Activated CD4-positive, alpha-beta T cell treated with anti-CD3 and anti-CD28 coated beads for 24 hours (primary cell): ENCODE measurements at regions not wholly inside any gene's neighbourhood (a gene's known extent, or its start where the extent isn't known, plus 50 kb on each side); places are given as distances from the start of the nearest gene placed in this dataset.

Experiments
- DNase-seq, 2 donors: peaks; one replicate each; pipeline ENCODE4 v3.0.0-alpha.2; 2020; ENCODE audit warnings: low read depth in 2 of 2

DNA sequence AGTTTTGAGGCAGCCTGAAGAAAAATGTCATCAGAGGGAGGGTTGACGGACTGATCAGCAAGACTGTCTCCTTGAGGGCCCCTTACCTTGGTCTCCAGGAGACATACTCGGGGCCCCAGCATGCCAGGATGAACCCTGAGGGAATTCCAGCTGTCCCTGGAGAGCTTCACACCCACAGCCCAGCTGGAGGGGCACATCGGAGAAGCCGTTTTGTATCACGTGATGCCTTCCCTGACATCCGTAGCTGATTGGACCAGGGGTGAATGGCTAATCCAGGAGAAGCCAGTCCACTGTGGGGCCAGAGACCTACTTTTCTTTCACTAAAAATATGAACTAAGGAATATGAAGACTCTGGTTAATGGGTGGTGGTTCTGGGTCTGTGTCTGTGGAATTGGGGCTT is 86.0 kb upstream of the TP53I11 start:
- no peak for DNase-seq

DNA sequence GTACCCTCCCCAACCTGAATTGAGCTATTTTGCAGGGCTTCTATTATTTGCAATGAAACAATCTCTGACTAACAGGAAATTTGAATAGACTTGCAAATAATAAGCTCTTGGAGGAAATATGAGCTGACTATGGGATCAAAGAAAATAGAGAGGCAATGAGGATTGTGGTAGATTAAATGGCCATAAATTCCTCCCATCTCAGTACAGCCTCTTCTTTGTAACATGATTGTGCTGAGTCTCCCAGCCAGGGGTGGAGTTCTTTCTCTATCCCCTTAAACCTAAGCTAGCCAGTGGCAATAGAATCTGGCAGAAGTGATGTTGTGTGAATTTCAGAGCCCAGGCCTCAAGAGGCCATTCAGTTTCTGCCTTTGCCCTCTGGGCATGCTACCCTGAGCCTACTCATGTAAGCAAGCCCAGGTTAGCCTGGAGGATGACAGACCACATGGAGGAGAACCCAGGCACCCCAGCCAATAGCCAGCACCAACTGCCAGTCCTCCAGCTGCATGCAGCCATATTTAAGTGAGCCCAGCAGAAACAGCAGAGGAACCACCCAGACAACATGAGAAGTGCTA is 86.8 kb upstream of the TP53I11 start:
- no peak for DNase-seq

DNA sequence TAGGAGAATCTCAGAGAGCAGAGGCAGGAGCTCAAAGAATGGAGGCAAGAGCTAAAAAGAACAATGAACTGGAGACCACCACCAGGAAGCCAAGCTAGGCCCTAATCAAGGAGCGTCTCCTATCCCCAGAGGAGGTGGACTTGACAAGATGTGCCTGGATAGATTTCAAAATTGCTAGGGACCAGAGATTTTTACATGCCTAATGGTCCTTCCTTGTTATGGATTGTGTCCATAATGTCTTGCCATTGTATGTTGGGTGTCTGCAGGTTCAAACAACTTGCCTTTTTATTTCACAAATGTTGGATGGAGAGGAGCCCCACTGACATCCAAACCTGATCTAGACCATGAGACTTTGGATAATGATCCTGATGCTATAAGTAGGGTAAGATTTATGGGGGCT is 88.2 kb upstream of the TP53I11 start:
- DNase-seq = no peak

- DNase-seq = no peak
Measured at GRCh38 chr11:45041596-45041995, 90.9 kb upstream of the TP53I11 start.

GRCh38 chr11:45042560-45042959 is 91.9 kb upstream of the TP53I11 start:
- DNase-seq = no peak

GRCh38 chr11:45043755-45044475 is 93.2 kb upstream of the TP53I11 start:
- DNase-seq = no peak

DNA sequence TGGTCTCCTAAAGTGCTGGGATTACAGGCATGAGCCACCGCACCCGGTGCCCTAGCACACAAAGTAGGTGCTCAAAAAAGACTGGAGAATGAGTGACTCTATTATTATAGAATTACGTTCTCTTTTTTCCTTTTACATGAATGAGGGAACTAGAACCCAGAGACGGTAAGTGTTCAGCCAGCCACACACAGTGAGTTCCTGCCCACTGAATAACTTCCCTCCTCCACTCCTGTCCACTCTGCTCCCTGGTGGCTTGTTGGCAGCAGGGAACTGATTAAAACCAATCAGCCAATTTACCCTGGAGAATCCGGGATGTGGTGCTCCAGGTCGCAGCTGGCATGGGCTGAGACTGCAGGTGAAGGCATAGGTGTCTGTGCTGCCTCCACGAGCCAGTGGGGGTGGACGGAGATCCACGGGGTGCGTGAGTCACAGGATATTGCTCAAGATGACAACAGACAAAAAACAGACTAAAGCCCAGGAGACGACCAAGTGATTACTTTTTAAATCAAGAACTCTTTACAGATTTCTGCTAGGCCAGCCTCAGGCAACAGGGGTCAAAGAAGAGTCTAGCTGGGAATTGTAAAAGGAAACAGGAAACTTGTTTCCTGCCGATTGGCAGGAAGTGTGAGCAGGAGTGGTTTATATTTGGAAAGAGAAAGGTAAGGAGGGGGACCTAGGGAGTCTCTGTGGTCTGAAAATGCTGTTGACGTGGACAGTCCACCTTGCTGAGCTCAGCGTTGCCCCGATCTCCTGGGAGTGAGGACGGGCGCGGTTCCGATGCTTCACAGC is 95.2 kb upstream of the TP53I11 start:
- DNase-seq = no peak

DNA sequence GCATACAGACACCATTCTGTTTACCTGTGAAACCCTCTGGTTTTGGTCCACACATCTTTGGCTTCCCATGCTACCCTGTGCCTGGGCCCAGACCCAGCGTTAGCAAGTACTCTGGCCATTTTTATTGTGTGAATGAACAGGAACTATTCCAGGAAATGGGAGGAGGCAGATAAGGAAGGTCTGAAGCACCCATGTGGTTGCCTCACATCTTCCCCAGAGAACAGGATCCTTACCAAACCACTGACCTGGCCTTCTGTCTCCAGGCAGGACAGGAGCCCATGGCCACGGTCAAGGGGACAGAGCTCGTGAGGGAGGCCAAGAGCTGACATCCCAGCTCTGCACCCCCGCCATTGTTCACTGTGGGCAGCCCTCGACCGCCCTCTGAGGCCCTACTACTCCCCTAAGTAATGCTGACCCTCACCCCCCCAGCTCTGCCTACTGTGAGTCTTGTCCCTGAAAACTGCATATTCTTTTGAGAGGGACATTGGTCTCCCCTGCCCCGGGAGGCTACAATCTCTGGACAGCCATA is 97.7 kb upstream of the TP53I11 start:
- DNase-seq = no peak

DNA sequence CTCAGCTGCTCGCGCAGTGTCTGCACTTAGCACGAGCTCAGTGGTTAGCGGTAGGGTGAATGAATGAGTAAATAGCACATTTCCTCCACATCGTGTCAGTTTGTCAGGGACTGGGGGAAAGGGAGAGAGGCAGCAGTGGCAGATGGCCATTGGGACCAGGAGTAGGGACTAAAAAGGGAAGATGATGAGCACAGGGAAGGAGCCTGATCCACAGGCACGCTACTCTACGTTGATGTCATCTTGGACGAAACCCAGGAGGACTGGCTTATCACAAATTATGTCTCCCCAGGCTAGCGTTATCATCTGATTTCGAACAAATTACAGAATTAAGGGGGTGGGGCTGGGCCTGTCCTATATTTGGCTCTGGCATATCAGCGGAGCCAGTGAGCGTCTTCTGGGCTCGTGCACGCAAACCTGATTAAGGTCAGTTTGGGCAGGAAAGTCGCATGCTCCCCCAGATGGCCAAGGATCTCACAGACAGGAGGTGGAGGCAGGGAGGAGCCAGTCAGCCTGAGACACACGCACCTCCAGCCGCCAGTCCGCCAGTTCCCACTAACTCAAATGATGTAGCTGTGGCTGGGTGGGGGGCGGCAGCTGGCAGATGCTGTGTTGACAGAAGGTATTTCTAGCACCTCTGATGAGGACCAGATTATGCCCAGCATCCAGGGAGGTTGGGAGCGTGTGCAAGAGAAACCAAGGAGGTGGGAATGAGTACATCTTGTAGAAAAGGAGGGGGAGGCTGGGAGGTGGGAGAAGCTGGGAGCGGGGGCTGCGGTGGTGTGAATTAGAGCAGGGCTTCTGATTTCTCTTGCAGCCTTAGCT is 97.4 kb upstream of the PRDM11 start:
- no peak for DNase-seq

- DNase-seq = no peak
Measured at GRCh38 chr11:45050111-45050510, 96.3 kb upstream of the PRDM11 start.

DNA sequence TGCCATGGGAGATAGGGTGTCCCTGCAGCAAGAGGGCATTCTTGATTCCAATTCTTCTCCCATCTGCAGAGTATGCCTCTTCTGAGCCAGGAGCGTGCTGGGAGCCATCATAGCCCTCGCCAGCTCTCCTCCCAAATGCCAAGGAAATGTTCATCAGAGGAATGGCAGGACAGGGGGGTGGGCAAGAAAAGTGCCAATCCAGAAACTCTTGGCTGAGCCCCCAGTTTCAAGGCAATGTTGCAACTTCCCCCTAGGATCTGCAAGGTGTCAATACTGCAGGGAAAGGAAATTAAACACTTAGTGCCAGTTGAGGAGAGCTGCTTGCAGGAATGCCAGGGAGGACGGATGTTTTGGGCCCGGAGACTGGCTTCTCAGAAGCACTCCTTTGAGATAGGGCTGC is 94.8 kb upstream of the PRDM11 start:
- no peak for DNase-seq

GRCh38 chr11:45052361-45052760 is 94.1 kb upstream of the PRDM11 start:
- DNase-seq = no peak

- DNase-seq = no peak
Measured at GRCh38 chr11:45053736-45054446, 92.5 kb upstream of the PRDM11 start.

- no peak for DNase-seq
Measured at GRCh38 chr11:45054956-45055355, 91.5 kb upstream of the PRDM11 start.

GRCh38 chr11:45056529-45056928 is 89.9 kb upstream of the PRDM11 start:
- no peak for DNase-seq

DNA sequence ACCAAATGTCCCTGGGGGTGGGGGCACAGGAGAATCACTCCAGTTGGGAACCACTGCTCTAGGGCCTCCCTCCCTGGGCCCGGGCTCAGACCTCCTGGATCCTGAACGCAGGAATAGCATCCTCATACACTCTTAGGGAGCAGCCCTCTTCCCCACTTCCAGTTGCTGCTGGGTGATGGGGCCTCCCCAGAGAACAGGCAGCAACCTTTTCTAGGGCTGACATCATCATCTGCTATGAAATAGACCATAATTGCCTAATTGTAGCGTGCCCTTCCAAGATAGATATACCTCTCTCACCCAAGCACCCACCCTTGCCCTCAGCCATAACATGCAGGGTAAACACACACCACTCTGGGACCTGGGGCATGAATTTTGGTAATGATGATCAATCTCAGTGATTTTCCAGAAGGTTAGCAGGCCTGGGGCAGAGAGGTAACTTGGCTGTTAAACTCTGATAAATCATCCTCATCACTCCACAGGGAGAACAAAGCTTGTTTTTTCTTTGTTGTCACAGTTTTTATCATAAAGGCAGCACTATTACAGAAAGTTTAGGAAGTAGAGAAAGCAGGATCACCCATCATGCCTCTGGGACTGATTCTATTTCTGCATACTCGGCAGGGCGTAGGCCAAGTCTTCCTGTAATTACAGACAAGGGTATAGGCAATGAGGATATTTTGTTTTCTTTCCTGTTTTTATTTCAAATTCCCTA is 88.3 kb upstream of the PRDM11 start:
- DNase-seq = no peak

DNA sequence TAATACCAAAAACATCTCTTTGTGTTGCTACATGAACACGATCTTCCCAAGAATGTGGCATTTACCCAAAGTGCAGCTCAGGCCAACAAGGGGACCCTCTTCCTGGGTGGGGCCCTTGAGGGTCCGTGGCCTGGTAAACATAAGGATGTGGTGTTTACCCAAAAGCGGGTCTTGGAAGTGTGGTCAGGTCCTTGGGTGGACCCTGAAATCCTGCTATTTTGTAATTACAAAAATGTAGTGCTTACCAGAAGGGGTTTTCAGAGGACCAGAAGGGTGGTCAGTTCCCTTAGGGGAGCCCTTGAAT is 87.8 kb upstream of the PRDM11 start:
- no peak for DNase-seq

GRCh38 chr11:45060707-45061106 is 85.7 kb upstream of the PRDM11 start:
- DNase-seq = no peak

GRCh38 chr11:45061641-45062040 is 84.8 kb upstream of the PRDM11 start:
- no peak for DNase-seq

DNA sequence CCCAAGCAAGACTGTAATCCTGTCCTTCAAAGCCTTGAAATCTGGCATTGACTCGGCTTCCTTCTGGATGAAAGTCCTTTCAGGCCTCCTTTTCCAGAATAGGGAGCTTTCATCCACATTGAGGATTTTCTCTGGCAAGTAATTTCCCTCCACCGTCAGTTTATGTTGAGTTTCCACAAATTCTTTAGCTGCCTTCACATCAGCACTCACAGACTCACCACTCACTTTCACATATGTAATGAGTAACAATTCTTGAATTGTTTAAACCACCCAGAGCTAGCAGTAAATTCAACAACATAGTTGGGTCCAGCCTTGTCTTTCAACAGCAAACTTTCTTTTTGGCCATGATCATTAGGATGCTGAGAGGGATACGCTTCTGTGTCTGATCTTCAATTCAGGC is 84.3 kb upstream of the PRDM11 start:
- DNase-seq = no peak
